Fibroblast of skin of scalp (primary cell): ENCODE measurements at regions not wholly inside any gene's neighbourhood (a gene's known extent, or its start where the extent isn't known, plus 50 kb on each side); places are given as distances from the start of the nearest gene placed in this dataset.
A peak's percentile ranks its signal among the peaks of the same experiment; 100 is the strongest.

Source experiments
- DNase-seq: peaks from one replicate; pipeline ENCODE4 v3.0.0-alpha.2; 2013

DNA sequence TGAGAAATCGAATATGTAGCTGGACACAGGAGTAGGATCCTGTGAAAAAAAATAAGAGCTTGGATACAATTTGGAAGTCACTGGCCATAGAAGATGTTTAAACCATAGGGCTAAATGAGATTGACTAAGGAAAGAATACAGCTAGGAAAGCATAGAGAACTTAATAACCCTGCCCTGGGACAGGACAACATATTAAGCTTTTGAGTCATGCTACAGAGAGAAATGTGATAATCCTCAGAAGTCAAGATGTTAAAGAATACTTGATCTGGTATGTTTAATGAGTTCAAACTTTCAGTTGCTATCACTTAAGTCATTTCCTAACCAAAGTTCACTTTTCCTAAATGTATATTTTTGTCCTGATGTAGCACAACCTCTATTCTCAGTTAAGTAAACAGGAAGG, 154.6 kb upstream of the TSHZ2 start:
- DNase-seq, result peak; percentile 3

DNA sequence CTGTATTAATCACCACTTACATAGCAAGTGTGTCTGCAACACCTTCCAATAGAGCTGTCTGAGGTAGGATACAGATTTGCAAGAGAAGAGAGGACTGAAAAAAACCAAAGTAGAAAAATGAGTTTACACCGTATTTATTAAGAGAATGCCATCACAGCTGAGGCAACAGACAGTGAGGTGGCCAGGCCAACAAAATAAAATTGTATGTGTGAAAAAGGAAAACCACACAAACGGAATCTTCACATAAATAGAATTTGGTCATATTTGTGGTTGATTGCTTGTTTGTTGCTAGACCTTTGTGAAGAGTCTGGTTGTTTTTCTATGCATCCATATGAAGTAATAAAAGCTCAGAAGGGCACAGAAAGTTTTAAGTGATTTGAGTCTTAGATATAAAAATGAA, 157.8 kb upstream of the TSHZ2 start:
- no peak for DNase-seq

DNA sequence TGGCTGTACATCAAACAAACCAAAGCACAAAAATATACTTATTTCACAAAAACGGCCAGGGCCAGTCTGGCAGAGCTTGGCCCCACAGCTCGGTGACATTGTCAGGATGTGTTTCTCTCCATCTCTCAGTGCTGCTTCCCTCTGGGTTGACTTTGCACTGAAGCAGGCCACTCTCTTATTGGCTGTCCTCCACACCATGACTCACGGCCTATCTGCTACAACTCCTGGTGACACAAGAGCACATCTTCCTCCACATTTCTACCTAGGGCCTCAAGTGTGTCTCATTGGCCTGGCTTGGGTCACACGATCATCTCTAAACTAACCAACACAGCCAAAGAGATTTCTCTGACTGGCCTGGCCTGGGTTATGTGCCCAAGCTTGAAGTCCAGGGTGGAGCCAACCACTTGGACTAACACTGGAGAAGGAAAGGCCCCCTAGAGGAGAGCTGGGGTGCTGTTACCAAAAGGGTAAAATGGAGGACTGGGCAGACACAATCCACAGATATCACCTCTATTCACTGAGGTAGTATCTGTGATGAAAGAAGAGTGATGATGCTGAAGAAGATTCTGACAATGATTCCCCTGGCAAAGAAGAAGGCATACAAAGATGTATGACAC, 159.8 kb upstream of the TSHZ2 start:
- DNase-seq, result no peak

DNA sequence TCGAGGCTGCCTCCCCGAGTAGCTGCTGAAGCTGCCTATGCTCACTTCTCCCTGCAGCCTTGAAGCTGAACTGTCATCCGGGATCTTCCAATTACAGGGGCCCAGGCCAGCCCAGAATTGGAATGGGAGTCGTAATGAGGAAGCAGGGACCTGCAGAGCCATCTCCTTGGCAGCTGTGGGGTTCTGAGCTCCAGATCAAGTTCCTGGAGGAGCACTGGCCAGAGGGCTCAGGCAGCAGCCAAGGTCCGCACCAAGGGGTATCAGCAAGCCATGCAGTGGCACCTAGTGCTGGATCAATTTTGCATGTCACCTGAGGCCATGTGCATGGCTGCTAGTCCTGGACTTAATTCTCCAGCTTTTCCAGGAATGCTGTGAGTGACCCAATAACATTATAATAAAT, 163.2 kb upstream of the TSHZ2 start:
- no peak for DNase-seq

DNA sequence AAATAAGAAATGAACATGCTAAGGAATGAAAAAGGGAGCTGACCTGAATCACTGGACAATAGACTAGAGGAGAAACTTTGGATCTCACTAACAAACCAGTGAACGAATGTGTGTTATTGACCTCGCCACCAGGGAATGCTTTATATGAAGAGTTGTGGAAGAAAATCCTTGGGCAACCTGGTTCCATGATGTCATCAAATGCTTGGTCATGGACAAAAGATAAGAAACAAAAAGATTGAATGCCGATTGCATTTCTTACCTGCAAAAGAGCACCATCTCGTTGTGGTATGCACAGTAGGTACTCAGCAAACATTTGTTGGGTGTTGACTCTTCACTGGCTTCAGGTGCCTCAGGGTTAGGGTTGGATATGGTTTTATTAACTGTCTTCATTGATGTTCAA, 165.2 kb upstream of the TSHZ2 start:
- DNase-seq, result no peak

DNA sequence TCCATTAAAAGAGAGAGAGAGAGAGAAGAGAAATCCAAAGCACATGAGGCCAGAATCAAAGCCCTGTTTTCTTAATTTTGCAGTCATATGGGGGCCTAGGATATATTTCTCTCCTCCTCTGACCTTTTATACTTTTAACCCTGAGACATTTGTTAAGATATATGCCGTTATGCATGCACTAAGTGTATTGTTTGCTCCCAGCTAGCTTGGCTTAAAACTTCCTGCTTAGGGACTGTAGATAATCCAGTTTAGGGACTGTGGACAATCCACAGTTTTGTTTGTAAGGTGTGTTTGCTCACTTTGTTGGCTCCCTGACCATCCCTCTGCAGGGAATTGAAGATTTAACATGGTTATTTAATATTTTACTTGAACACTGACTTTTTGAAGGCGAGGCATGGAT, 166.3 kb upstream of the TSHZ2 start:
- no peak for DNase-seq

DNA sequence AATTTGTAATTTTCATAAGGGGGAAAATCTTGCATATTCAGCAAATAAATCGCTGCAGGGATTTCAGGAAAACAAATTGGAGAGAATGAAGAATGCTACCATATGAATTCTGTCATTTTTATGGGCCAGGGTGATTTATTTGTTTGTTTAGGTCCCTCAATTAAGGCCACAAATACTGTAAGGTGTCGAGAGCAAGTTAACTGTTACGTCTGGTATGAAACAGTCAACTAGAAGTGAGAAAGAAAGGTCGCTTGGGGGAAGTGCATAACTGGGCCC, 166.9 kb upstream of the TSHZ2 start:
- DNase-seq, result no peak

DNA sequence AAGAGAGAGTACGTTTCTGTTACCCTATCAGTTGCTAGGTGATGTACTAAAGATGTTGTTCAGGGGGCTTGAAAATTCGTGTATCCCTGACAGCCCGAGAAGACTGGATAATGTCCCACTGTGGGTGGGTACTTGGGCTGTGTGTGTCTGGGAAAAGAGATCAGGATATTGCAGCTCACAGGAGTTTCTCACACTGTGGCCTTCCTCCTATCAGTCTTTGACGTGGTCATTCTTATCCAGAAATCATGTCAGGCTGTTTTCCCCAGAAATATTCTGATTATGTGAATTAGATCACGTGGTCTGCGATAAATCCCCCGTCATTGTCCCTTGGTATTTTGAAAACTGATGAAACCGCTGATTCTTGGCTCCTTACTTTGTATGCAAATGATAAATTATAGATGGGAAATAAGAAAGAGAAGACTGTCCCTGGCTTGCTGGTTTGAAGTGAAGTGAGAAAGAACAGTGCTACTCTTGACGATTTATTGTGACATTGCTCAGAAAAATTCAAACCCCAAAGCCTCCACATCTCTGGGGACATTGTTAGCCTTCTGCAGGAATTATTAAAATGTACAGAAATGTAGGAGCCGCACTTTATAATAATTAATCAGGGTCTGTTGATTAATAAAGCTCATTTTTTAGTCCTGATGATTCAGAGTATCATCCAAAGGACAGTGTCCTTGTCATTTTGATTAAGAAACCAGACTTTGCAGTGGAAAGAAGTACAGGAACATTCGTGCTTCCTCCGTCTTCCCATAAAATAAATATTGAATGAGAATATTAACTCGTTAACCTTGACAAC, 167.5 kb upstream of the TSHZ2 start:
- DNase-seq, result no peak

DNA sequence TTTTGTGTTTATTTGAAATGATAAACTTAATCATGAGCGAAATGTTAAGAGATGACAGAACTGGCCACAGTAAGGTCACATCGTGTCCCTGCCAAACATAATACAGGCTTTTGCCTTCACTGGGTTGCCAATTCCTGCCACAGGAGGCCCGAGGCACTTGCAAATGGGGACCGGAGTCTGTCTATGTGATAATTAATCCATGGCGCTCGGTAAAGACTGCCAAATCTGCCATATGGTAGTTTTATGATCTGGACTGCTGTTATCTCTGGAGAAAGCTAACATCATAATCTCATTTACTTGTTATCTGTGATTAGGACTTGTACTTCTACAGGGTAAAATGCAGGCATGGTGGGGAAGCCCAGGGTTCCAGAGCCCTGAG, 170.5 kb upstream of the TSHZ2 start:
- DNase-seq, result no peak

DNA sequence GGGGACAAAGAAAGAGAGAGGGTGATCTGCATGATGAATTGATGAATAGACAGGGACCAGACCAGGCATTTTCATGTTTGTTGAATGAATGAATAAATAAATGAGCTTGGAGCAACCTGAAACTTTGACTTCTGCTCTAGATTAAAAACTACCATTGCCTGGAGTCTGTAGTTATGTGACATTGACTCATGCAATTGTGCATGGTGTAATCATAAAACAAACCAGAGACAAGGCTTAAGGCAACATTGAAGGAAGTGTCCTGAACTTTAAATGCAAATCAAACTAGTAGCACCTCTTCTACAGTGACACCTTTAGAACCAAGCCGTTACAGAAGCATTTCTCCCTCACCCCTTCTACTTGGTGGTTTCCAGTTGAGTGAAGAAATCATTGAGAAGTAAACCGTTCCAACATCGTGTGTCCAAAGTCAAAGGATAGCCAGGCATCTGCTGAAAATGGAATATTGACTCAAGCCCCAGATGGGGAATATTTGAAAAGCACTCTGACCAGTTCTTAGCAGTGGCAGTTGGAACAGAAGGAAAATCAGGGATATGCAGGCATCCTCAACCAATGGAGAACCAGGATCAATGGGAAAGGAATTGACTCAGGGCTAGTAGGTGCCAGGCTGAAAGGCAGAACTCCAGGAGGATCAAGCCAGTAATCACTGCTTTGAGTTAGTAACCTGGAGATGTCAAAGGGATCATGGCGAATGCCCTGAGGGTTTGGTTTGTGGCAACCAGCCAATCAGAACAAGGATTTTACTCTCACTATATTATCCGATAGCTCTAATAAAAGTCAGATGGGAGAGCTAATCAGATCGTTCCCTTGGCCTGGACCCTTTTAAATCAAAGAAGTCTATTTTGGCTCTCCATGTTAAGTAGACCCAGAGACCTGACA, 171.2 kb upstream of the TSHZ2 start:
- no peak for DNase-seq

DNA sequence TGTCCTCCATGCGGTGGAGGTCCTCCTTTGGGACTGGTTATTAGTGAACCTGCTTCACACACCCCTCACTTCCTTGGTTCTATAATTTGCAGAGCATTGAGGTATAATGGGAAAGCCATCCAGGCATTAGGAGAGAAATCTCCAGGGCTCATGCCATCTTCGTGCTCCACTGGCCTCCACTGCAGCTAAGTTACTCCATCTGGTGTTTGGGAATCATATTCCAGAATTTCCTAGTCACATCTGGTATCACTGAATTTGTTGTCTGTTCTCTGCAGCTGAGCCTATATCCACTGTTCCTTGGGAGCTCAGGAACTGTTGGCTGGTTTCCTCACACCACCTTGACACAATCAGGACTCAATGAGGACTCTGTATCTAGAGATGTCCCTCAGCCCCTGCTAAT, 173.0 kb upstream of the TSHZ2 start:
- DNase-seq, result no peak

DNA sequence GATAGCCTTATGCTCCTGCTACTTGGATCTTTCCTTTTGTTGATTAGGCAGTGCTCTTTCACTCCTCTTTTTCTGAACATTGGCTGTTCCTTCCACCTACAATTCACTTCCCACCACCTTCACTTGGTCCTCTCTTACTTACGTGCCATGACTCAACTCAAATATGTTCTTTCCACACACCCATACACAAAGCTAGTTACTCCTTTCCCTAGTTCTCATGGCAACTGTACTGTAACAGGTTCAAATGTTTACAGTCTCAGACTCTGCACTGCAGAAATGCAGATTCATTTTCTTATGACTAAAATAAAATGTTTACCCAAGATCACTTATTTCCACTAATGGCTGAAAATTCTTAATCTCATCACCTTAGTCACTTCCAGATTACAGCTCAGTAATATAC, 174.0 kb upstream of the TSHZ2 start:
- DNase-seq, result no peak

DNA sequence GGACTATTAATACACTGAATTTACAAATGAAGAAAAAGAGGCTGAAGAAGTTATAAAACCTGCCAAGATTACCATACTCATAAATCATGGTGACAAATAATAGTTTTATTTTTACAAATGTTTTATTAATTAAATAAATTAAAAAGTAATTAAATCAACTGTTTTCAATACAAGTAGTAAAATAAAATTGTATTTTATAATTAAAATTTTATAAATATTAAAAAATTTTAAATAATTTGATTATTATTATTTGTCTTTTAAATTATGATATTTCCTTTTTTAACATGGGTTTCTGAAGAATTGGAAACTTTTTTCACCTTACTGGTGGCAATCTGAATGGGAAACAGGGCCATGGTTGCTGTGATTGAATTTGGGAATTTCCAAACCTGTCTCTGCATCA, 177.3 kb upstream of the TSHZ2 start:
- DNase-seq, result no peak

DNA sequence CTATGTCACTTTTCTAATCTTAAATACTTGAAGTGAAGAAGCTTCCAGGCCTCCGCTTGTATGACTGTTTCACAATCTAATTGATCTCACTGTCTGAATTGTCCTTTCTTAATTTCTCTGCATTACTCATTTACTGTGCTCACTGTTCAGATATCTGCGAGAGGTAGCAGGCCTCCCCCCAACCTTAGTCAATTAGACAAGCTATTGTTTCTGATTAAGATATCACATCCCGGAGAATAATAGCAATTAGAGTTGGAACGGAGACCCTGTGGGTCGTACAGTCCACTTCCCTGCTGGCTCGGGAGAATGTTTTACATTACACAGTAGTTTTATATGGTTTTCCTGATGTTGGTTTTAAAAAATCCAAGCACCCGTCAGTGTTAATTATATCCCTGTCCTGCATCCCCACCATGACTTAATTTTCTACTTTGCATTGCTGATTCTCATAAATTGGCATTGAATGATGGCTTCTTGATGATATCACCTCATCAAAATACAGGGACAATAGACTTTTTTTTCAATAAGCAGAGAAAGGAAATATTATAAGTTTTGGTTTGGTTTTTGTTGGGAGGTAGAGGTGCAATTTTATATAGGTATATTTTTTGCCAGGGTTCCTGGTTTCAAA, 178.7 kb upstream of the TSHZ2 start:
- DNase-seq, result no peak

DNA sequence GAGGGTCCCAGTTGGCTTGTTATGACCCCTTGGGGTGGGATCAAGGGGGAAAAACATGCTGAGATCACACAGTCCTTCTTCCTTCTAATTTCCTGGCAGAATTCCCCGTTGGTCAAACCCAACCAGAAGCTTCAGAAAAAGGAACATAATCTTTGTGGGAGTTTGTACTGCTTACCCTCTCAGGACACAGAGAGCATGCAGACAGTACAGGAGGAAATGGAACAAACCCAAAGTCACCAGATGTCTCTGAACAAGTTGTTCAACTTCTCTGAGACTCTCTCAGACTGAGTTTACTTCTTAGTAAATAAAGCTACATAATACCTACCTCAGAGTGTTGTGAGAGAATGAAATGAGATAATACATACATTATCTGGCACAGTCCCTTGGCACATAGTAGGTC, 181.1 kb upstream of the TSHZ2 start:
- no peak for DNase-seq

DNA sequence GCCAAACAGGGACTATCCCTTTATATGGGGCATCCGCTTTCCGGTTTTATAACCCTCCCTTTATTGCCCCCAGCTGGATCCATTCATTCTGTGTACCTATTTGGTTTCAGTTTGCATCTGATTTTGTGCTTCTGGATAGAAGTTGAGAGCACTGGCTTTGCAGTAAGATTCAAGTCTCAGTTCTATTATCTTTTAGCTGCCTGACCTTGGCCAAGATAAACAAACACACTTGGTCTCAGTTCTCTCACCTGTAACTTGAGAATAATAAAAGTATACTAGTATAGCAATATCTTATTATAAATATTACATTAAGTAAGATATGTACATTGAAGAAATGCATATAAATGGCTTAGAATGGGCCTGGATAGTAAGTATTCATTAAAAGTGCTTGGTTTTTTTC, 182.4 kb upstream of the TSHZ2 start:
- DNase-seq, result no peak

DNA sequence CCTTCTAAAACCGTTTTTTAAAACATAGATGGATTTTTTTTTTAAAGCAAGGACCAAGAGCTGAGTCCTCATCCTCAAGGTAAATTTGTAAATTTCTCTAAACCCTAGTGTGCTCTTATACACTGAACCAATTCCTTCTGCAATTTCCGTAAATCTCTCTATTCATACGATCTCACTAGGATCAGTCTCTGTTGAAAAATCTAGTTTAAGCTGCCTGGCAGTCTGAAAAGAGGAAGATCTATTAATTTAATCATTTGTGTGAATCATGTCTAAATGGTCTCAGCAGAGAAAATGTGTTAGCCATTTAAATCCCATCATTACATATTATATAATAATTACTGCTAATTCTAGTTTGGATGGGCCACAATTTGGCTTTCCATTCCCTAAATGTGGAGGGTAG, 184.2 kb upstream of the TSHZ2 start:
- no peak for DNase-seq

DNA sequence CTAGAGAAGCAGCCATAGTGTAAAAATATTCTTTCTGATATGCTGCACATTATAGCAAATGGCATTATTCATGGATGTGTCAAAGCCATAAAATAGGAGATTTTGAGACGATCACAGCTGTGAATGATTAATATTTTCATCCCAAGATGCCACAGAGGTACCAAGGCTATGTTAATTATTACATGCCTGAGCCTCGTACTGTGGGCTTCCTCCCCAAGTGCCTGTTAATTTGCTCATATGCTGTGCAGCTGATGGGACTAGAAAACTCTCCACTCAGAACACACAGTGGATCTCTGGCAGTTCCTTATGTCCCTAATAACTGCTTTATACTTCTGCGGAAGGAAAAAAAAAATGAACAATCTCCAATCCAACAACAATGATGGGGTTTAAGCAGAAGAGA, 184.9 kb upstream of the TSHZ2 start:
- no peak for DNase-seq

DNA sequence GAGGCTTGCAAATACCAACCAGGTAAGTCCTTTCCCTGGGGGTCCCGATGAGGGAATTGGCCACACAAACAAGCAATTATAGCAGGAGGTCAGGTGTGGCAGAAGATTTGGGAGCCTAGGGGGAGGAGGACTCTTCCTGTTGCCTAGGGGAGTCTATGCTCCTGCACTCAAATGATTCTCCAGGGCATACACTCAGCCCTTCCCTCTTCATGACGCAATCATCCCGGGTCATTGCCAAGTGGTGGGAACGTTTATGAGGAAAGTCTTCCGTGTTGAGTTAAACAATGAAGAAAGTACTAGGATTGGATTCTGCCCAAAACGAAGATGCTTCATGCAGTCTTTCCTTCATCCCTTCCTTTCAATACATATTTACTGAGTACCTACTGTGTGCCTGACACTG, 186.5 kb upstream of the TSHZ2 start:
- DNase-seq, result peak; percentile 5

DNA sequence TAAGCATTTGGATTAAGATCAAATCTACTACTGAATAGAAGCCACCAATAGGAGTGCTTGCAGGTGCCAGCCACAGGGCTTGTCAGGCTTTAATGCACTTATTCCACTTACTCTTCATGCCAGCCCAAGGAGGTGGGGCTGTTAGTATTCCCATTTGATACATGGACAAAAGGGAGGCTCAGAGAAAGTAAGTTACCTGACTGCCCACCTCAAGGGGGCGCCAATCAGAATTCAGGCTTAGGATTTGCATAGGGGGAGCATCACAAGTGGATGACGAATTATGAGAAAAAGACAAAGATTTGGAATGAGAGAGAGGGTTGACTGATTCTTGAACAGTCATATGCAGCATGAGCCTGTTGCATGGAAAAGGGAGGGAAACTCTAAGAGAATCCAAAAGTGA, 188.4 kb upstream of the TSHZ2 start:
- peak; percentile 4 for DNase-seq

DNA sequence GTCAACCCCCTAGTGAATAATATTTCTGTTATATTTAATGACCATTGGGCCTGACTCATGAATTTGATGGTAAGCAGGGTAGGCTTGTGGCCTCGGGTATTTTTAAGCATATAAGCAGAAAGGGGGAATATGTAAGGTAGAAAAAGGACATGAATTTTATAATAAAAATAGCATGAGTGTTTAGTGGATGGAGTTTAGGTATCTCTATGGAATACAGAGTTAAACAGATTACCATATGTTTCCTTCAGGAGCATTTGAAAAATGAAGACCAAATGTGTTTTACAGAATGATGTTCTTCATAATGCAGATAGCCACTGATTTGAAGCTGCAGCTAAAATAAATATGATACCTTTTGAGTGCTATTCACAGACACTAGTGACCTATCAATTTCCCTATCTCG, 191.7 kb upstream of the TSHZ2 start:
- no peak for DNase-seq

DNA sequence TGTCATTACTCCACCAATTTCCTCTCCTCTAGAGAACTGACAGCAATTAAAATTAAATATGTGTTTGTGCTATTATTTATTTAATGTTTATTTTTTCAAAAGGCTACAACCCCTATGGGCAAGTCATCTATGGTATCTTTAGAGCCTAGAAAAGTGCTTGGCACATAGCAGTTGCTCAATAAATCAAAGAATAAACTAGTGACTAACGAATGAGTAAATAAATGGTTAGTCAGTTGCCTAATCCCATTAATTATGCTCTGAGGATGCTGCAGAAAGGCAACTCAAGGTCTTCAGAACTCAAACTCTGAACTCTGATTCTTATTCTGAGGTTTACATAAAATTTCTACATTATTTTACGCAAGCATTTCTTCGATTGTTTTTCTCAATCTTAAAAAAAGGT, 193.0 kb upstream of the TSHZ2 start:
- DNase-seq, result no peak

DNA sequence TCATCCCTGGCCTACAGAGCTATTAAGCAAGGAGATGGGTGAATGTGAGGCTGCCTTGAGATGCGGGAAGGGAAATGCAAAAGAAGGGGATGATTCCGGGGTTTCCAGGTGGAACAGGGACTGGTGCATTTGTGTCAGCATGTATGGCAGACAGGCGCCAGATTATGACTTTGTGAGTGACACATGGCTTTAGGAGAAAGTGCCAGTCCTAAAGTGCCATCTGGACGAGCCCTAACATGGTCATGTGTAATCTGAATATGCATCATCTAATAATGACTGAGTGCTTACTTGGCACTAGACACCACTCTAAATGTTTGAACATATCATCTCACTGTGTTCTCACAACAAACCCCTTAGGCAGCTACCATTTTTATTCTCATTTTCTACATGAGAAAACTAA, 195.0 kb upstream of the TSHZ2 start:
- DNase-seq, result no peak

DNA sequence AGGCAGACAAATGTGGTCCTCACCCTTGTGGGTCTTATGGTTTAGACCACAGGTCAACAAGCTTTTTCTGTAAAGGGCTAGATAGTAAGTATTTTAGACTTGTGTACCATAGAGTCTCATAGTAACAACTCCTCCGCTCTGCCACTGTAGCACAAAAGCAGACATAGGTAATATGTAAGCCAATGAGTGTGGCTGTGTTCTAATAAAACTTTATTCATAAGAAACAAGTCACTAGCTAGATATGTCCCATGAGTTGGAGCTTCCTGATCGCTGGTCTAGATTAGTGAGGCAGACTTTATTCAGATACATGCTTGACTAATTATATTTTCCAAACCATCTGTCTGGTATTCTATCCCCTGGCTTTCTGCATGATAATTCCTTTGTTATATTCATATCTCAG, 196.4 kb upstream of the TSHZ2 start:
- no peak for DNase-seq
